SK-N-SH treated with all-trans-retinoic acid at 6 μM for 48 hours (cell line): ENCODE measurements at regions not wholly inside any gene's neighbourhood (a gene's known extent, or its start where the extent isn't known, plus 50 kb on each side); places are given as distances from the start of the nearest gene placed in this dataset.

ENCODE experiments used
- ATAC-seq: fragments of 200-7000 bp; cut with Tn5 transposase; 3 replicates; pipeline ENCODE4 v1.9.1; 2020; ENCODE audit warnings: mild to moderate bottlenecking, moderate library complexity
- ARNTL ChIP-seq: fragments of 450-650 bp; formaldehyde crosslinking; IDR thresholded peaks from 2 replicates; pipeline ENCODE4 v1.5.0; 2020; ENCODE audit warnings: low read depth, mild to moderate bottlenecking, moderate library complexity, borderline replicate concordance
- BACH2 ChIP-seq: fragments of 250-450 bp; sonication (Bioruptor Pico); IDR thresholded peaks from 2 replicates; pipeline ENCODE4 v1.9.0; 2021; ENCODE audit warnings: mild to moderate bottlenecking, borderline replicate concordance
- CSDC2 ChIP-seq: fragments of 250-450 bp; sonication (Bioruptor Pico); IDR thresholded peaks from 2 replicates; pipeline ENCODE4 v1.5.0; 2020; ENCODE audit warnings: mild to moderate bottlenecking, moderate library complexity
- ESRRG ChIP-seq: fragments of 250-450 bp; sonication (Bioruptor Pico); IDR thresholded peaks from 2 replicates; pipeline ENCODE4 v1.6.1; 2021; ENCODE audit warnings: mild to moderate bottlenecking
- GLIS3 ChIP-seq: fragments of 250-450 bp; sonication (Bioruptor Pico); IDR thresholded peaks from 2 replicates; pipeline ENCODE4 v1.5.0; 2020; ENCODE audit warnings: mild to moderate bottlenecking, moderate library complexity
- ISL1 ChIP-seq: fragments of 250-450 bp; sonication (Bioruptor Pico); IDR thresholded peaks from 2 replicates; pipeline ENCODE4 v2.1.2; 2022; ENCODE audit warnings: mild to moderate bottlenecking, moderate library complexity
- OSR1 ChIP-seq: fragments of 250-450 bp; sonication (Bioruptor Pico); IDR thresholded peaks from 2 replicates; pipeline ENCODE4 v1.8.0; 2022; ENCODE audit warnings: moderate library complexity, mild to moderate bottlenecking, inconsistent platforms
- PPARA ChIP-seq: fragments of 250-450 bp; sonication (Bioruptor Pico); IDR thresholded peaks from 2 replicates; pipeline ENCODE4 v1.5.0; 2020; ENCODE audit warnings: mild to moderate bottlenecking, borderline replicate concordance
- RARB ChIP-seq: fragments of 250-450 bp; sonication (Bioruptor Pico); IDR thresholded peaks from 2 replicates; pipeline ENCODE4 v1.8.0; 2021; ENCODE audit warnings: mild to moderate bottlenecking, moderate library complexity
- SNAI2 ChIP-seq: fragments of 250-450 bp; sonication (Bioruptor Pico); IDR thresholded peaks from 2 replicates; pipeline ENCODE4 v1.5.0; 2020; ENCODE audit warnings: mild to moderate bottlenecking, moderate library complexity
- TCF4 ChIP-seq: fragments of 250-450 bp; sonication (Bioruptor Pico); IDR thresholded peaks from 2 replicates; pipeline ENCODE4 v1.8.0; 2021; ENCODE audit warnings: mild to moderate bottlenecking, moderate library complexity, borderline replicate concordance
- TOX ChIP-seq: fragments of 250-450 bp; sonication (Bioruptor Pico); IDR thresholded peaks from 2 replicates; pipeline ENCODE4 v1.8.0; 2021; ENCODE audit warnings: mild to moderate bottlenecking, moderate library complexity, borderline replicate concordance
- ZC3H10 ChIP-seq: fragments of 250-450 bp; sonication (Bioruptor Pico); IDR thresholded peaks from 2 replicates; pipeline ENCODE4 v1.5.1; 2021; ENCODE audit warnings: mild to moderate bottlenecking, moderate library complexity
- ZFP3 ChIP-seq: fragments of 250-450 bp; sonication (Bioruptor Pico); IDR thresholded peaks from 2 replicates; pipeline ENCODE4 v1.5.0; 2020; ENCODE audit warnings: mild to moderate bottlenecking, moderate library complexity
- ZFP30 ChIP-seq: fragments of 450-650 bp; formaldehyde crosslinking; IDR thresholded peaks from 2 replicates; pipeline ENCODE4 v1.5.0; 2022; ENCODE audit warnings: mild to moderate bottlenecking, moderate library complexity
- ZNF565 ChIP-seq: fragments of 450-650 bp; formaldehyde crosslinking; conservative IDR thresholded peaks from 2 replicates; pipeline ENCODE4 v1.5.0; 2020; ENCODE audit warnings: low read depth, mild to moderate bottlenecking, moderate library complexity
- ZNF70 ChIP-seq: fragments of 450-650 bp; formaldehyde crosslinking; IDR thresholded peaks from 2 replicates; pipeline ENCODE4 v1.5.0; 2020; ENCODE audit warnings: mild to moderate bottlenecking, moderate library complexity
- ZNF8 ChIP-seq: fragments of 450-650 bp; formaldehyde crosslinking; IDR thresholded peaks from 2 replicates; pipeline ENCODE4 v1.5.0; 2020; ENCODE audit warnings: mild to moderate bottlenecking, moderate library complexity
- TF ChIP-seq, protein P1 (sequence below): fragments of 250-450 bp; sonication (Bioruptor Pico); IDR thresholded peaks from 2 replicates; pipeline ENCODE4 v1.5.0; 2020; ENCODE audit warnings: mild to moderate bottlenecking, moderate library complexity
- TF ChIP-seq, protein P2 (sequence below): fragments of 250-450 bp; sonication (Bioruptor Pico); IDR thresholded peaks from 2 replicates; pipeline ENCODE4 v1.8.0; 2021; ENCODE audit warnings: low read depth, mild to moderate bottlenecking, moderate library complexity, borderline replicate concordance
- TF ChIP-seq, protein P3 (sequence below): fragments of 250-450 bp; sonication (Bioruptor Pico); IDR thresholded peaks from 2 replicates; pipeline ENCODE4 v1.8.0; 2020; ENCODE audit warnings: mild to moderate bottlenecking, moderate library complexity, borderline replicate concordance
- TF ChIP-seq, protein P4 (sequence below): fragments of 250-450 bp; sonication (Bioruptor Pico); IDR thresholded peaks from 2 replicates; pipeline ENCODE4 v1.5.1; 2021; ENCODE audit warnings: mild to moderate bottlenecking, moderate library complexity

DNA sequence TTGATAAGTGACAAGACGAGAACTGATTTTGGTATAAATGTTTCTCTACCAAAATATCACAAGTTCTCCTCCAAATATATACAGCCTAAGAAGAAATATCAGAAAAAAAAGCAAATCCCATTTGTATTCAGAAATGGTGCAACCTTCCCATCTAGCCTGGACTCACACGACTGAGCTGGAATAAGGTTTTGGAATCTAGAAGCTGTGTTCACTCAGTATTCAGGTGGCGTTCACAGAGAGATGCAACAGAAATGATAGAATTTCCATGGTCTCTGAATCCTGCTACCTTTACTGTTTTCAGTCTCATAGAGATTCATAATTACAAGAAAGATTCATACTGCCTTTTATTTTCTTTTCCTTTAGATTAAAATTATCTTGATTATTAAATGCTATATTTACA lies 347.2 kb upstream of the TRIB2 start (continued):
- TF ChIP-seq, protein P1, sequence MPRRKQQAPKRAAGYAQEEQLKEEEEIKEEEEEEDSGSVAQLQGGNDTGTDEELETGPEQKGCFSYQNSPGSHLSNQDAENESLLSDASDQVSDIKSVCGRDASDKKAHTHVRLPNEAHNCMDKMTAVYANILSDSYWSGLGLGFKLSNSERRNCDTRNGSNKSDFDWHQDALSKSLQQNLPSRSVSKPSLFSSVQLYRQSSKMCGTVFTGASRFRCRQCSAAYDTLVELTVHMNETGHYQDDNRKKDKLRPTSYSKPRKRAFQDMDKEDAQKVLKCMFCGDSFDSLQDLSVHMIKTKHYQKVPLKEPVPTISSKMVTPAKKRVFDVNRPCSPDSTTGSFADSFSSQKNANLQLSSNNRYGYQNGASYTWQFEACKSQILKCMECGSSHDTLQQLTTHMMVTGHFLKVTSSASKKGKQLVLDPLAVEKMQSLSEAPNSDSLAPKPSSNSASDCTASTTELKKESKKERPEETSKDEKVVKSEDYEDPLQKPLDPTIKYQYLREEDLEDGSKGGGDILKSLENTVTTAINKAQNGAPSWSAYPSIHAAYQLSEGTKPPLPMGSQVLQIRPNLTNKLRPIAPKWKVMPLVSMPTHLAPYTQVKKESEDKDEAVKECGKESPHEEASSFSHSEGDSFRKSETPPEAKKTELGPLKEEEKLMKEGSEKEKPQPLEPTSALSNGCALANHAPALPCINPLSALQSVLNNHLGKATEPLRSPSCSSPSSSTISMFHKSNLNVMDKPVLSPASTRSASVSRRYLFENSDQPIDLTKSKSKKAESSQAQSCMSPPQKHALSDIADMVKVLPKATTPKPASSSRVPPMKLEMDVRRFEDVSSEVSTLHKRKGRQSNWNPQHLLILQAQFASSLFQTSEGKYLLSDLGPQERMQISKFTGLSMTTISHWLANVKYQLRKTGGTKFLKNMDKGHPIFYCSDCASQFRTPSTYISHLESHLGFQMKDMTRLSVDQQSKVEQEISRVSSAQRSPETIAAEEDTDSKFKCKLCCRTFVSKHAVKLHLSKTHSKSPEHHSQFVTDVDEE: no peak
- TF ChIP-seq ZC3H10 (CRISPR knock-in tag): no peak
- no peak for TF ChIP-seq ARNTL (CRISPR knock-in tag)
- no peak for TF ChIP-seq ZNF565 (CRISPR knock-in tag)
- TF ChIP-seq PPARA (CRISPR knock-in tag): no peak

DNA sequence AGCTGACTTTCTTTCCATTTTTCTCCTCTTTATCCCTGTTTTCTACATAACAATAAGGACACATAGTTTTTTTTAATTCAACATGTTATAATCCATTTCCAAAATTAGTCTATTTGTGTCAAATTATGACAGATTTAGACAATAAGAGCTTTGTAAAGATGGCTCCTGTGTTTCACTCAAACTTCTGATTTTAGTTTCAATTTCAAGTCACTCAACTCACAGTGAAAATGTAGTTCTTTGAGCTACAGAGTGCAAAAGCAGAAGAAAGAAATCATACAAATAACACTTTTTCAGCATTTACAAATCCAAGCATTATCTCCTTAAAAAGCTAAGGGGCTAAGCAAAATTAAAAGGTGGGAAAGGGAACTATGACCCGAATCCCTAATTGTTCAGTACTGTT lies 340.7 kb upstream of the TRIB2 start:
- no peak for ATAC-seq

DNA sequence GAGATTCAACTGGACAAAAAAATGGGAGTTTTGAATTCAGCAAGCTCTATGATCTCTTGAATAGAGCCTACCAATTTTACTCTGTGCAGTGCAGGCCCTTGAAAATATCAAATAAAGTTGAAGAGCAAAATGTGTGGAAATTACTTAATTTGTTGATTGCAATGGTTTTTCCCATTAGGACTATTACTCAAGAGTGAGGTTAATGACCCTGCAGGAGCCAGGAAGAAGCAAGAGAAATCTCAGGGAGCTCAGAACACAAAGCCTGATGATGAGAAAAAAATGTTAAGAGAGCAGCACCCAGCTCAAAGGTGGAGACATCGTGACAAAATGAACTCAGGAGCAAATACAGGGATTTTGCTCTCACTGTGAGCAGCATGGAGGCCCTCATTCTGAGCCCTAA lies 337.6 kb upstream of the TRIB2 start:
- no peak for ATAC-seq
- TF ChIP-seq RARB (CRISPR knock-in tag) (no peak), GLIS3 (CRISPR knock-in tag) (no peak), SNAI2 (CRISPR knock-in tag) (no peak), BACH2 (CRISPR knock-in tag) (no peak), ZFP30 (CRISPR knock-in tag) (no peak), ZFP3 (CRISPR knock-in tag) (no peak), ARNTL (CRISPR knock-in tag) (no peak), ISL1 (CRISPR knock-in tag) (no peak), ESRRG (CRISPR knock-in tag) (no peak), ZNF565 (CRISPR knock-in tag) (no peak), PPARA (CRISPR knock-in tag) (no peak), ZNF70 (CRISPR knock-in tag) (no peak)
- TF ChIP-seq, protein P1: no peak
- TF ChIP-seq, protein P2, sequence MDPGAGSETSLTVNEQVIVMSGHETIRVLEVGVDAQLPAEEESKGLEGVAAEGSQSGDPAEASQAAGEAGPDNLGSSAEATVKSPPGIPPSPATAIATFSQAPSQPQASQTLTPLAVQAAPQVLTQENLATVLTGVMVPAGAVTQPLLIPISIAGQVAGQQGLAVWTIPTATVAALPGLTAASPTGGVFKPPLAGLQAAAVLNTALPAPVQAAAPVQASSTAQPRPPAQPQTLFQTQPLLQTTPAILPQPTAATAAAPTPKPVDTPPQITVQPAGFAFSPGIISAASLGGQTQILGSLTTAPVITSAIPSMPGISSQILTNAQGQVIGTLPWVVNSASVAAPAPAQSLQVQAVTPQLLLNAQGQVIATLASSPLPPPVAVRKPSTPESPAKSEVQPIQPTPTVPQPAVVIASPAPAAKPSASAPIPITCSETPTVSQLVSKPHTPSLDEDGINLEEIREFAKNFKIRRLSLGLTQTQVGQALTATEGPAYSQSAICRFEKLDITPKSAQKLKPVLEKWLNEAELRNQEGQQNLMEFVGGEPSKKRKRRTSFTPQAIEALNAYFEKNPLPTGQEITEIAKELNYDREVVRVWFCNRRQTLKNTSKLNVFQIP (CRISPR knock-in tag): no peak
- TF ChIP-seq, protein P3, sequence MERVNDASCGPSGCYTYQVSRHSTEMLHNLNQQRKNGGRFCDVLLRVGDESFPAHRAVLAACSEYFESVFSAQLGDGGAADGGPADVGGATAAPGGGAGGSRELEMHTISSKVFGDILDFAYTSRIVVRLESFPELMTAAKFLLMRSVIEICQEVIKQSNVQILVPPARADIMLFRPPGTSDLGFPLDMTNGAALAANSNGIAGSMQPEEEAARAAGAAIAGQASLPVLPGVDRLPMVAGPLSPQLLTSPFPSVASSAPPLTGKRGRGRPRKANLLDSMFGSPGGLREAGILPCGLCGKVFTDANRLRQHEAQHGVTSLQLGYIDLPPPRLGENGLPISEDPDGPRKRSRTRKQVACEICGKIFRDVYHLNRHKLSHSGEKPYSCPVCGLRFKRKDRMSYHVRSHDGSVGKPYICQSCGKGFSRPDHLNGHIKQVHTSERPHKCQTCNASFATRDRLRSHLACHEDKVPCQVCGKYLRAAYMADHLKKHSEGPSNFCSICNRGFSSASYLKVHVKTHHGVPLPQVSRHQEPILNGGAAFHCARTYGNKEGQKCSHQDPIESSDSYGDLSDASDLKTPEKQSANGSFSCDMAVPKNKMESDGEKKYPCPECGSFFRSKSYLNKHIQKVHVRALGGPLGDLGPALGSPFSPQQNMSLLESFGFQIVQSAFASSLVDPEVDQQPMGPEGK: no peak

More for the DNA sequence above, 340.7 kb upstream of the TRIB2 start:
- TF ChIP-seq SNAI2 (CRISPR knock-in tag) (no peak), PPARA (CRISPR knock-in tag) (no peak), ZNF565 (CRISPR knock-in tag) (no peak), ZFP3 (CRISPR knock-in tag) (no peak), OSR1 (CRISPR knock-in tag) (no peak), CSDC2 (CRISPR knock-in tag) (no peak), TOX (no peak), ZNF70 (CRISPR knock-in tag) (no peak), GLIS3 (CRISPR knock-in tag) (no peak), ZFP30 (CRISPR knock-in tag) (no peak), TCF4 (no peak), ZNF8 (CRISPR knock-in tag) (no peak)
- TF ChIP-seq, protein P3: no peak
- TF ChIP-seq, protein P2 (CRISPR knock-in tag): no peak
- TF ChIP-seq, protein P4, sequence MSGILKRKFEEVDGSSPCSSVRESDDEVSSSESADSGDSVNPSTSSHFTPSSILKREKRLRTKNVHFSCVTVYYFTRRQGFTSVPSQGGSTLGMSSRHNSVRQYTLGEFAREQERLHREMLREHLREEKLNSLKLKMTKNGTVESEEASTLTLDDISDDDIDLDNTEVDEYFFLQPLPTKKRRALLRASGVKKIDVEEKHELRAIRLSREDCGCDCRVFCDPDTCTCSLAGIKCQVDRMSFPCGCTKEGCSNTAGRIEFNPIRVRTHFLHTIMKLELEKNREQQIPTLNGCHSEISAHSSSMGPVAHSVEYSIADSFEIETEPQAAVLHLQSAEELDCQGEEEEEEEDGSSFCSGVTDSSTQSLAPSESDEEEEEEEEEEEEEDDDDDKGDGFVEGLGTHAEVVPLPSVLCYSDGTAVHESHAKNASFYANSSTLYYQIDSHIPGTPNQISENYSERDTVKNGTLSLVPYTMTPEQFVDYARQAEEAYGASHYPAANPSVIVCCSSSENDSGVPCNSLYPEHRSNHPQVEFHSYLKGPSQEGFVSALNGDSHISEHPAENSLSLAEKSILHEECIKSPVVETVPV (CRISPR knock-in tag): no peak
